Activated CD4-positive, alpha-beta T cell treated with anti-CD3 and anti-CD28 coated beads, Interleukin-2, amount 50 U/mL, for 1 hour (primary cell): ENCODE measurements at regions not wholly inside any gene's neighbourhood (a gene's known extent, or its start where the extent isn't known, plus 50 kb on each side); places are given as distances from the start of the nearest gene placed in this dataset.

Source experiments
- DNase-seq: peaks from one replicate; pipeline ENCODE4 v3.0.0-alpha.2; 2020

DNA sequence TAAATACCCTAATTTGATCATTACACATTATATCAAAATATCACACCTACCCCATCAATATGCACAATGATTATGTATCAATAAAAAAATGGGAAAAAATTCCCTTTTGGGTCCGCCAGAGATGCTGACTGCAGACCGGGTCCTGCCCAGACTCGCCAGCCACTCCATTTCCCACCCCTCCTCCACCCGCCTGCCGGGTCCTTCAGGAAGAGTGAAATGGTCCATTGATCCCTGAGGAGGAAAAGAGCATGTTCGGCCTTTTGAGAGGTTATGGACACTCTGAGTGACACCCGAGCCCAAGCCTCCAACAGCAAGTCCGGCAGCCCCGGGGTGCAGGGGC lies 123.9 kb upstream of the ZFHX3 start:
- no peak for DNase-seq

DNA sequence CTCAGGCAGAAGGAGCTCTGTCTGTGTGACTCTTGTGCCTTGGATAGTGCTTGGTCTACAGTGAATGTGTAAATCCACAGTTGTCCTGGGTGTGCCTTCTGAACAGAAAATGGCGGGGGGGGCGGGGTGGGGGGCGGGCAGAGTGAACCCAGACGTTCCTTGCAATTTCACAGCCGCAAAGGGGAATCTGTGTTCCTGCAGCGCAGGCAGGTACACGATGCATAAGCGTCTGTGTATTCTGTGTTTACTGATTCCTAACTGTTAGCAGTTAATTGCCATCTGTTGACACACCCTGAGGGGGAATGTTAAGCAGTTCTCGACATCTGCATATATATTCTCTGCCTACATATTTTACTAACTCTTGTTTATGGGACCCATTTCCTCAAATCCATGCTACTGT lies 123.5 kb upstream of the ZFHX3 start:
- no peak for DNase-seq

DNA sequence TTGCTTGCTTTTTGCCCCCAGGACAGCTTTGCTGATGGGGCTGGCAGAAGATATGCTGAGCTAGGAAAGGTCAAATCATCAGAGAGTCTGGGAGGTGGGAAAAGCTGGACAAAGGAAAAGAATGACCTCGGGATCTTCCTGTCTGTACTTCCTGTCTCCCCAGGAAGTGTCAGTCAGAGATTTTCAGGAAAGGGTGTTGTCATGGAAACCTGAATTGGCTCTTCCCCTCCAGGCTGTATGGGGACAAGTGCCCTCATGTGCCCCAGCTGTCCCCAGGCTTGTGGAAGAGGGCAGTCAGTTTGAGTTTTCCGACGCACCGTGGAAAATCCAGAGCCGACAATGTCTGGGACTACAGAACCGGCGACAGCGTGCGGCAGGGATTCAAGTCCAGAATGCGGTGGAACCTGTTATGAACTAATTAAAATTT lies 122.7 kb upstream of the ZFHX3 start:
- no peak for DNase-seq

GRCh38 chr16:73166947-73167550 lies 119.1 kb upstream of the ZFHX3 start:
- no peak for DNase-seq

DNA sequence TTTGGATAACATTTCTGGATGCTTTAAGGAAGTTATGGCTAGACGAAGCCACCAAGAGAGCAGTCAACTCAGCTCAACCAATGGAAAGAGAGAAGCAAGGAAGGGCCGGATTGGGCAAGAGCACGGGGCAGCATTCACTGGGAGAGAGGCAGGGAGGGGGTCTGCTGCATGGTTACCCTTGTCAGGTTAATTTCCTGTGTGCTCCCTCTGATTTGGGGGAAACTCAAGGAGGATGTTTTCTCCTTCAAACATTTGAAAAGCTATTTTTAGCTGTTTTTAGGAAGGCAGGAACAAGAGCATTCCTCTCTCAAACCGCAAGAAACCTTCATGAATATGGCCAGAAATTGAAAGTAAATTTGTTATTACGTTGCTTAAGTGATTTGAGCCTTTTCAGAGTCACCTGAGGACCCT lies 118.5 kb upstream of the ZFHX3 start:
- no peak for DNase-seq

- DNase-seq = no peak
Measured at GRCh38 chr16:73163238-73163815, 115.4 kb upstream of the ZFHX3 start.

- no peak for DNase-seq
Measured at GRCh38 chr16:73161977-73162376, 114.0 kb upstream of the ZFHX3 start.

DNA sequence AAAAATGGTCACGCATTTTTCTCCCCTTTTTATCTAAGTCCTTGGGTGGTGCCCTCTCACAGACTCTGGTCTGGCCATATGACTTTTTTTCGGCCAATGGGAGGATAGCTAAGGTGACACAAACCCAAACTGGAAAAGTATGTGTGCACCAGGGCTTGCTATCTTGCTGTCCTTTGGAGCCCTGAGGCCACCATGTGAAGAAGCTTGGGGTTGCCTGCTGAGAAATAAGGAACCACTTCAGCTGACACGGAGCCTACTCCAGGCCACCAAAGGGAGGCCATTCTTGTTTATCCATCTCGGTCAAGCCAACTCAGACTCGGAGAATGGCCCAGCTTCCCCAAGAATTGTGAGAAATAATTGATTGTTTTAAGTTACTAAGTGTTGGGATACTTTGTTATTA lies 111.4 kb upstream of the ZFHX3 start:
- DNase-seq = no peak

DNA sequence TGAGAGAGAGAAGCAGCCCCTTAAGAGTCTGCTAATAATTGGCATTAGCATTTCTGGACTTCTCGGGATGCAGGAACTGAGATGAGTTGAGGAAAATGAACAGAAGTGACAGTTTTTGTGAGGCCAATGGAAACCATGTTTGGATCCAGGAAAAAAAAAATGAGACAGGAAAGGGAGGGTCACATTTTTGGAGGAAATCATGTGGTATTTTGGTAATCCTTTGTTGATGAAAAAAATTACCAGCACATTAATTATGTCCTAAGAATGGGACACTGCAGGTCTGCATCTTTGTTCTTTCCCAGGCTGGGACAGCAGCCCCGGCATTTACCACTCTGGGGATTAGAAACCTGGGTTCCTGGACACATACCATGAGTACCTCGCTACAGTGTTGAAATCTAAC lies 109.9 kb upstream of the ZFHX3 start:
- no peak for DNase-seq

DNA sequence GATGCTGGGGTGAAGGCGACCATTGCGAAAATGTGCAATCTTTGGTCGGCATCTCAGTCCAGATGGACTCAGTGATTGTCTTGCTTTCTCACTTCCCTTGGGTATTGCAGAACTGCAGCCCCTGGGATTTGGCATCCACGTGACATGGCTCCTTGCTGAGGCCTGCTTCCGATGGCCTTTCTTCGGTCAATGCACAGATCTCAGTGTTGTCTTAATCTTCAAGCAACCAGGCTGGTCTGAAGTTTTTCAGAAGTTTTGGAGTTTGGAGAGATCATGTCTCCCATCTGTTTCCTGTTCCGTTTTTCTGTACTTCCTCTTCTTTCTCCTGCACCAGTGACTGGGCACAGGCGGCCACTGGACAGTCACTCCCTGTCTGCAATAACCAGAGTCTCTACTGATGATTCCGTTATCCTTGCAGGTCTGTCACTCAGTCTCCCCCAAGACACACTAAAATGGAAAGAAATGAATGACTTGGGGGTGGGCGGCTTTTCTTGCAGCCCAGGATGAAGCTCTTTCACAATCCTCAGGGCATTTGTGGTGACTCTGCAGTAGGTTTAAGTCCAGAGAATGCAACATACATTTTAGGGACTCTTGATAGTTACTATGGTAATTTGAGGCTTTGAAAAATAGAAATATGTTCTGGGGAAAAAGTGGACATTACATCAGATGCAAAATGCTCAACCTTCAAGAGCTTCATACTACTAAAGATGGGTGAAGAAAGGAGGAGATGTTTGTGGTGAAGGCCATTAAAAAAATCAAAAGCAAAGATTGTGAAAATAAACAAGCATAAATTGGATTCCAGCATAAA lies 106.3 kb upstream of the ZFHX3 start:
- DNase-seq = no peak

DNA sequence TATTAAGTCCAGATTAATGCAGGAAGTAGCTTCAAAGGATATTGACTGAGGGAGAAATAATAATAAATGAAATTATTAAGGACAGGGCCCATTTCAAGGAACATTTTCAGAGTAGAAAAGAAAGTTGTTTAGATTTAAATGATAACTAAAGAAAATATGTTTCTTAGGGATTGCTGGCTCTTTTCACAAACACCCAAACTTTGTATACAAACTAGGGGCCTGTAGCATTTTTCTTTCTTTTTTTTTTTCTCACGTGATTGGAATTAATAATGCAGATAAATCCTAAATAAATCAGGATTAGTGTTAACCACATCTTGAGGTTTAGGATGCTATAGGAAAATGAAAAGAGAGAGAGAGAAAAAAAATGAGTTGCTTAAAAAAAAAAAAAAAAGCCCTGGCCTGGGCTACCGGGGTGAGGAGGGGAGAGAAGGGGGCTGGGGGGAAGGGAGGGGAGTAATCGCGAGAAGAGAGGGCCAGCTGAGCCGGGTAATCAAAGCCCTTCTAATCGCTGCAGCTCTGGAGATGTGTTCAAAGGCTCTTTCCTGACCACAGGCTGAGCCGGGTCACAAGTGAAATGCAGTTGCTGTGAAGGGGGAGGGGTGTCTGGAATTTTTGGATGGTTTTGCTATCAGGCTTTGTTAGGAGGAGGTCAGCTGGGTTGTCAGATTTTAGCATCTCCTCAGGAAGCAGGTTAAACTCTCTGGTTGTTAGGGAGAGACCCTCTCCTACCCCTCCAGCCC lies 104.6 kb upstream of the ZFHX3 start:
- DNase-seq = no peak

- DNase-seq = no peak
Measured at GRCh38 chr16:73151941-73152340, 104.0 kb upstream of the ZFHX3 start.

GRCh38 chr16:73151225-73151624 lies 103.3 kb upstream of the ZFHX3 start:
- no peak for DNase-seq

- DNase-seq = no peak
Measured at GRCh38 chr16:73150786-73151185, 102.9 kb upstream of the ZFHX3 start.

- DNase-seq = no peak
Measured at GRCh38 chr16:73149334-73149733, 101.4 kb upstream of the ZFHX3 start.

- no peak for DNase-seq
Measured at GRCh38 chr16:73147958-73148357, 100.0 kb upstream of the ZFHX3 start.

- no peak for DNase-seq
Measured at GRCh38 chr16:73145166-73145880, 97.4 kb upstream of the ZFHX3 start.

GRCh38 chr16:73143576-73144422 lies 95.9 kb upstream of the ZFHX3 start:
- no peak for DNase-seq

GRCh38 chr16:73143002-73143401 lies 95.1 kb upstream of the ZFHX3 start:
- DNase-seq = no peak

DNA sequence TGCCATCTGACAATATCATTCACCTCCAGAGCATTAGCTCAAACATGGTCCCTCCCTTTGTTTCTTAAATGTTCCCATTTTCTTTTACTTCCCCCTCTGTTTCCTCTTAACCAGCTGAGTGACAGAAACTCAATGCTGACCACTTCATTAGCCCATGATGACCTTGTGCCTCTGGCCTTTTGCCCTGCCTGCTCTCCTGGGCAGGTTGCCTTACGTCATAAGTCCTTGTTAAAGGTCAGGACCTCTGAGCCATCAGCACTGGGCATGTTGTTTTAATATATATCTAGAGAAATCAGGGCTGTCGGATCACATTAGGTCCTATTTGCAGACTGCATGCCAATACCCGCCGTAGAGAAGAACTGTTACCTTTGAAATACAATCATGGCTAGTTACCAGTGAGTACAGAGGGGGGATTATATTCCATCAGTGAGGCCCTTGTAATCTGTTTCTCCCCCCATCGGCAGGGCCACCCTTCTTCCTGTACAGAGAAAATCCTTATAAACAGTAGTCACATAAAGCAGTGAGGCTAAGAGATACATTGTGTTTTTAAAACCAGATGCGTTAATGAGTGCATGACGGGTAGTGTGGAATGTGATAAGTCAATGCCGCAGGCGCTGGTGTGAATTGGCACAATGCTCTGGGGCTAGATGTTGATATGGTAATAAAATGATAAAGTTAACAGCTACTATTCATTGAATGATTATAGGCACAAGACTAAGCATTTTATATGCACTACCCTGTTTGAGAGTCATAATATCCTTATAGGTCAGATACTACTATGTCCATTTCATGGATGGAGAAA lies 94.3 kb upstream of the ZFHX3 start:
- no peak for DNase-seq

- DNase-seq = no peak
Measured at GRCh38 chr16:73140929-73141328, 93.0 kb upstream of the ZFHX3 start.
